VCaP (cell line): ENCODE measurements at regions not wholly inside any gene's neighbourhood (a gene's known extent, or its start where the extent isn't known, plus 50 kb on each side); places are given as distances from the start of the nearest gene placed in this dataset.

Experiments
- H3K27ac ChIP-seq: fragments of 450-650 bp; 2 replicates; pipeline ENCODE4 v1.5.1; 2017
- CTCF ChIP-seq: fragments of 450-650 bp; conservative IDR thresholded peaks from 2 replicates; pipeline ENCODE4 v1.5.1; 2017; ENCODE audit warnings: mild to moderate bottlenecking, moderate library complexity

- H3K27ac ChIP-seq = no peak overlapping the region
- TF ChIP-seq CTCF = no peak
These were observed 84.0 kb downstream of the RPS12 start for GRCh38 chr6:132898376-132898775.

- H3K27ac ChIP-seq = no peak overlapping the region
- no peak for TF ChIP-seq CTCF
These were observed 86.5 kb downstream of the RPS12 start for GRCh38 chr6:132900849-132901248.

GRCh38 chr6:132902901-132903300, 88.5 kb downstream of the RPS12 start:
- no peak overlapping the region for H3K27ac ChIP-seq
- no peak for TF ChIP-seq CTCF

DNA sequence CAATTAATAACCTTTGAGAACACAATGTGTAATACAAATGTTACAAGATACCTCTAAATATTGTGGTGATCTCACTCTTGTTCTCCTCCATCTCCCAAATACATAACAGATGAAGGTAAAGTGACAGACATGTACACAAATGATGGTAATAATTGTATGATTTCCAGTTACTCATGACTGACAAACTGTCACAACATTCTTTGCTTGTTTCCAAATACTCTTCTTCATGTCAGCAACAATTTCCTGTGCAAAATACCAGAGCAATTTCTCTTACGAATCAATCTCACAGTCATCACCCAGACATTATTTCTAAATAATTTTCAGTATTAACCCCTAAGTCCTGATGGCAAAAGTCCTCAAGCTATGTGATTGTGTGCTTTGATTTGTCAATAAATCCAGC, 92.9 kb downstream of the RPS12 start:
- no peak overlapping the region for H3K27ac ChIP-seq
- TF ChIP-seq CTCF = no peak

GRCh38 chr6:132907914-132908313, 93.5 kb downstream of the RPS12 start:
- no peak overlapping the region for H3K27ac ChIP-seq
- TF ChIP-seq CTCF = no peak

GRCh38 chr6:132909742-132910141, 95.4 kb downstream of the RPS12 start:
- no peak overlapping the region for H3K27ac ChIP-seq
- no peak for TF ChIP-seq CTCF

- no peak overlapping the region for H3K27ac ChIP-seq
- no peak for TF ChIP-seq CTCF
These were observed 96.4 kb downstream of the RPS12 start for GRCh38 chr6:132910759-132911158.
